IMR-90 (cell line): ENCODE measurements at regions not wholly inside any gene's neighbourhood (a gene's known extent, or its start where the extent isn't known, plus 50 kb on each side); places are given as distances from the start of the nearest gene placed in this dataset.

Source experiments
- ATAC-seq: fragments of 200-7000 bp; cut with Tn5 transposase; 2 replicates; pipeline ENCODE4 v1.9.1; 2020; ENCODE audit warnings: low read depth, mild to moderate bottlenecking, moderate library complexity
- BruUV-seq: library from RNA; stranded (reverse); fragments of 400-500 nt; replicated peaks from 2 replicates; lab custom pipeline; 2021; lab: Mats Ljungman, UMichigan
- CTCF ChIA-PET: fragments of 300-600 bp; formaldehyde crosslinking; extraction: SDS; loops from one replicate; lab custom pipeline; 2021; ENCODE audit warnings: antibody characterized with exemption; lab: Yijun Ruan, JAX
- POLR2A ChIA-PET: fragments of 300-600 bp; sonication (Branson Sonifier 250); formaldehyde crosslinking; loops from one replicate; lab custom pipeline; 2022; ENCODE audit warnings: antibody characterized with exemption; ENCODE audit not compliant: unreplicated experiment; lab: Charles Lee
- DNase-seq: peaks from one replicate; pipeline ENCODE4 v3.0.0; 2013
- H2AFZ ChIP-seq: replicated peaks from 2 replicates; pipeline ENCODE3; 2013; ENCODE audit warnings: low read length, mild to moderate bottlenecking; ENCODE audit not compliant: poor library complexity
- H2AK5ac ChIP-seq: 2 replicates; pipeline ENCODE4 v1.6.1; 2013; ENCODE audit warnings: low read depth, low read length, inconsistent platforms
- H2AK9ac ChIP-seq: replicated peaks from 2 replicates; pipeline ENCODE3; 2013; ENCODE audit warnings: mild to moderate bottlenecking, low read depth, low read length, moderate library complexity; ENCODE audit not compliant: poor library complexity
- H2BK120ac ChIP-seq: 2 replicates; pipeline ENCODE4 v1.6.1; 2013; ENCODE audit warnings: low read depth, low read length, inconsistent platforms
- H2BK15ac ChIP-seq: 3 replicates; pipeline ENCODE4 v1.6.1; 2013; ENCODE audit warnings: low read depth, low read length, inconsistent platforms
- H2BK20ac ChIP-seq: 2 replicates; pipeline ENCODE4 v1.6.1; 2013; ENCODE audit warnings: low read depth, mild to moderate bottlenecking, inconsistent platforms, low read length, moderate library complexity
- H2BK5ac ChIP-seq: 2 replicates; pipeline ENCODE4 v1.6.1; 2013; ENCODE audit warnings: mild to moderate bottlenecking, low read depth, low read length, inconsistent platforms; ENCODE audit not compliant: poor library complexity, severe bottlenecking
- H3K14ac ChIP-seq: replicated peaks from 2 replicates; pipeline ENCODE4 v1.6.1; 2013; ENCODE audit warnings: low read depth, low read length, inconsistent platforms
- H3K18ac ChIP-seq: 2 replicates; pipeline ENCODE4 v1.6.1; 2013; ENCODE audit warnings: low read depth, low read length, control low read depth
- H3K23ac ChIP-seq: 2 replicates; pipeline ENCODE4 v1.6.1; 2013; ENCODE audit warnings: low read depth, low read length, inconsistent platforms
- H3K27ac ChIP-seq: 2 replicates; pipeline ENCODE4 v1.5.1; 2013; ENCODE audit warnings: mild to moderate bottlenecking, control low read depth, low read length; ENCODE audit not compliant: insufficient read depth
- H3K27me3 ChIP-seq: 2 replicates; pipeline ENCODE4 v1.6.1; 2013; ENCODE audit warnings: low read length; ENCODE audit not compliant: control insufficient read depth, insufficient read depth
- H3K36me3 ChIP-seq: 2 replicates; pipeline ENCODE4 v1.6.1; 2013; ENCODE audit warnings: low read length, mixed read lengths; ENCODE audit not compliant: control insufficient read depth, insufficient read depth
- H3K4ac ChIP-seq: 2 replicates; pipeline ENCODE4 v1.6.1; 2013; ENCODE audit warnings: low read depth, low read length, inconsistent platforms
- H3K4me1 ChIP-seq: 2 replicates; pipeline ENCODE4 v1.6.1; 2013; ENCODE audit warnings: low read length, mixed read lengths; ENCODE audit not compliant: control insufficient read depth, insufficient read depth
- H3K4me2 ChIP-seq: 2 replicates; pipeline ENCODE4 v1.6.1; 2013; ENCODE audit warnings: low read depth, mild to moderate bottlenecking, control low read depth, low read length, moderate library complexity
- H3K4me3 ChIP-seq: 2 replicates; pipeline ENCODE4 v1.5.1; 2013; ENCODE audit warnings: low read depth, mild to moderate bottlenecking, control low read depth, low read length, moderate library complexity; ENCODE audit not compliant: insufficient read depth
- H3K56ac ChIP-seq: 2 replicates; pipeline ENCODE4 v1.6.1; 2013; ENCODE audit warnings: low read length, inconsistent platforms; ENCODE audit not compliant: insufficient read depth; ENCODE audit errors: extremely low read depth
- H3K79me1 ChIP-seq, 2 experiments: 2 replicates each; pipeline ENCODE4 v1.6.1; 2013; ENCODE audit warnings: low read length in 2 of 2, inconsistent platforms in 1 of 2, low read depth in 1 of 2
- H3K9ac ChIP-seq: 2 replicates; pipeline ENCODE4 v1.6.1; 2013; ENCODE audit warnings: low read depth, low read length, control low read depth
- H3K9me1 ChIP-seq: 2 replicates; pipeline ENCODE4 v1.6.1; 2013; ENCODE audit warnings: low read length, inconsistent platforms; ENCODE audit not compliant: insufficient read depth
- H3K9me3 ChIP-seq: 2 replicates; pipeline ENCODE4 v1.6.1; 2013; ENCODE audit warnings: low read length; ENCODE audit not compliant: control insufficient read depth, insufficient read depth
- H4K20me1 ChIP-seq: 2 replicates; pipeline ENCODE4 v1.6.1; 2013; ENCODE audit warnings: low read length, inconsistent platforms; ENCODE audit not compliant: insufficient read depth
- H4K5ac ChIP-seq: 2 replicates; pipeline ENCODE4 v1.6.1; 2013; ENCODE audit warnings: mild to moderate bottlenecking, low read depth, low read length, control low read depth
- H4K8ac ChIP-seq, 2 experiments: 2 replicates each; pipeline ENCODE4 v1.6.1; 2013; ENCODE audit warnings: low read depth in 2 of 2, low read length in 2 of 2, control low read depth in 1 of 2, inconsistent platforms in 1 of 2
- H4K91ac ChIP-seq: 2 replicates; pipeline ENCODE4 v1.6.1; 2013; ENCODE audit warnings: low read depth, low read length, inconsistent platforms; ENCODE audit not compliant: insufficient read depth
- BHLHE40 ChIP-seq: fragments of 150-350 bp; IDR thresholded peaks from 2 replicates; pipeline ENCODE4 v1.6.1; 2016; ENCODE audit warnings: mild to moderate bottlenecking, low read depth, low read length
- FOS ChIP-seq: fragments of 150-350 bp; IDR thresholded peaks from 2 replicates; pipeline ENCODE4 v1.6.1; 2016; ENCODE audit warnings: low read depth, low read length
- MAZ ChIP-seq: IDR thresholded peaks from 2 replicates; pipeline ENCODE4 v1.6.1; 2012; ENCODE audit warnings: low read depth, mild to moderate bottlenecking, low read length, improper control_type of control experiment, moderate library complexity, borderline replicate concordance
- WGBS, 2 experiments: methylation state at CpG; one replicate each; pipeline versions ENCODE4 v1.1.5 to v1.1.7; 2013; ENCODE audit warnings: missing lambda C conversion rate in 2 of 2; ENCODE audit not compliant: insufficient read length in 1 of 2; ENCODE audit errors: extremely low coverage in 2 of 2; 5-methylcytosine and 5-hydroxymethylcytosine counted together
- dilution Hi-C: fragments of 300-500 bp; cut with HindIII; formaldehyde crosslinking; loops from one replicate; pipeline ENCODE4 v1.14.3; 2018; ENCODE audit warnings: low sequenced_read_pairs; ENCODE audit not compliant: unreplicated experiment
- in situ Hi-C: fragments of 300-500 bp; cut with MboI; formaldehyde crosslinking; loops from 3 replicates; pipeline ENCODE4 v1.14.3; 2019; ENCODE audit warnings: low sequenced_read_pairs, inconsistent platforms, mixed read lengths
- intact Hi-C: fragments of 100-400 bp; cut with micrococcal nuclease; formaldehyde crosslinking; loops from 2 replicates; pipeline ENCODE4 v1.10.0; 2022
- TF ChIP-seq, protein P1 (sequence below): fragments of 150-350 bp; IDR thresholded peaks from 2 replicates; pipeline ENCODE4 v1.6.1; 2016; ENCODE audit warnings: low read depth, mild to moderate bottlenecking, low read length, moderate library complexity, borderline replicate concordance
- TF ChIP-seq, protein P2 (sequence below): fragments of 150-350 bp; IDR thresholded peaks from 2 replicates; pipeline ENCODE4 v1.6.1; 2017; ENCODE audit warnings: mild to moderate bottlenecking, antibody characterized with exemption, low read length, low read depth

DNA sequence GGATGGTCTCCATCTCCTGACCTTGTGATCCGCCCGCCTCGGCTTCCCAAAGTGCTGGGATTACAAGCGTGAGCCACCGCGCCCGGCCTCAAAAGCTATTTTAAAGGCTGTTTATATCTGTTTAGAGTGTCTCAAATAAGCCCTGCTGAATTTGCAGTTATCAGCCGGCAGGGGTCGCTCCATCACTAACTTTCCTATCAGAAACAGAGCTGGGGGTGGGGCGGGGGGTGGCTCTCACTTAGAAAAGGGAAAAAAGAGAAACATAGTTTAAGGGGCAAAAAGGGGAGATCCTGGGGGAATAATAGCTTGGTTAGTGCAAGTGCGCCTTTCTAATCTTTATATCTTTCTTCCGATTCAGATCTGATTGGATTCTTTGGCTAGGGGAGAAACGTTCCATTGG, 450.7 kb downstream of the UBE2NL start:
- no peak for TF ChIP-seq FOS
- TF ChIP-seq MAZ, result no peak
- TF ChIP-seq BHLHE40, result no peak
- TF ChIP-seq, protein P1, sequence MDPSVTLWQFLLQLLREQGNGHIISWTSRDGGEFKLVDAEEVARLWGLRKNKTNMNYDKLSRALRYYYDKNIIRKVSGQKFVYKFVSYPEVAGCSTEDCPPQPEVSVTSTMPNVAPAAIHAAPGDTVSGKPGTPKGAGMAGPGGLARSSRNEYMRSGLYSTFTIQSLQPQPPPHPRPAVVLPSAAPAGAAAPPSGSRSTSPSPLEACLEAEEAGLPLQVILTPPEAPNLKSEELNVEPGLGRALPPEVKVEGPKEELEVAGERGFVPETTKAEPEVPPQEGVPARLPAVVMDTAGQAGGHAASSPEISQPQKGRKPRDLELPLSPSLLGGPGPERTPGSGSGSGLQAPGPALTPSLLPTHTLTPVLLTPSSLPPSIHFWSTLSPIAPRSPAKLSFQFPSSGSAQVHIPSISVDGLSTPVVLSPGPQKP, result no peak
- TF ChIP-seq, protein P2, sequence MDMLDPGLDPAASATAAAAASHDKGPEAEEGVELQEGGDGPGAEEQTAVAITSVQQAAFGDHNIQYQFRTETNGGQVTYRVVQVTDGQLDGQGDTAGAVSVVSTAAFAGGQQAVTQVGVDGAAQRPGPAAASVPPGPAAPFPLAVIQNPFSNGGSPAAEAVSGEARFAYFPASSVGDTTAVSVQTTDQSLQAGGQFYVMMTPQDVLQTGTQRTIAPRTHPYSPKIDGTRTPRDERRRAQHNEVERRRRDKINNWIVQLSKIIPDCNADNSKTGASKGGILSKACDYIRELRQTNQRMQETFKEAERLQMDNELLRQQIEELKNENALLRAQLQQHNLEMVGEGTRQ, result no peak
- H3K9me1 ChIP-seq, result no peaks in the 10 kb centered on the region
- no peak overlapping the region for H3K27ac ChIP-seq
- H3K56ac ChIP-seq, result no peak overlapping the region
- no peak overlapping the region for H2BK120ac ChIP-seq
- ChIA-PET CTCF (no interaction called here), POLR2A (no interaction called here)
- ATAC-seq, result no peak
- no peaks in the 10 kb centered on the region for H3K36me3 ChIP-seq
- BruUV-seq, result no TSS peak
- no peaks in the 10 kb centered on the region for H3K79me1 ChIP-seq
- H2BK5ac ChIP-seq, result no peak overlapping the region
- H3K4ac ChIP-seq, result no peak overlapping the region
- H3K9ac ChIP-seq, result no peak overlapping the region
- intact Hi-C loops, result no loop called here
- WGBS, 2 experiments, result no CpG with 5 or more reads among the region's 13 CpGs
- H4K20me1 ChIP-seq, result no peaks in the 10 kb centered on the region
- no peaks in the 10 kb centered on the region for H3K4me1 ChIP-seq
- no peak overlapping the region for H3K4me2 ChIP-seq
- no peak overlapping the region for H3K14ac ChIP-seq
- H4K91ac ChIP-seq, result no peak overlapping the region
- no peak overlapping the region for H3K23ac ChIP-seq
- H2BK15ac ChIP-seq, result no peak overlapping the region
- H2BK20ac ChIP-seq, result no peak overlapping the region
- no peaks in the 10 kb centered on the region for H3K27me3 ChIP-seq
- dilution Hi-C loops, result no loop called here
- H3K18ac ChIP-seq, result no peak overlapping the region
- no peak overlapping the region for H2AK9ac ChIP-seq
- H3K4me3 ChIP-seq, result no peak overlapping the region
- in situ Hi-C loops, result no loop called here
- no peak overlapping the region for H4K5ac ChIP-seq
- no peak for DNase-seq
- no peak overlapping the region for H2AK5ac ChIP-seq
- H4K8ac ChIP-seq, result no peak overlapping the region
- no peak overlapping the region for H2AFZ ChIP-seq
- H3K9me3 ChIP-seq, result peaks cover 9% of the 10 kb centered on the region
